Kidney (tissue), 13 donors: ENCODE measurements at regions not wholly inside any gene's neighbourhood (a gene's known extent, or its start where the extent isn't known, plus 50 kb on each side); places are given as distances from the start of the nearest gene placed in this dataset.
A peak's percentile ranks its signal among the peaks of the same experiment; 100 is the strongest.

Experiments
- DNase-seq, 5 donors: peaks; one replicate each; pipeline ENCODE4 v3.0.0-alpha.2; 2013 to 2020
- FAIRE-seq: peaks from 2 replicates; lab custom pipeline; 2012; peaks lifted over from hg19 to GRCh38; lab: Jason Lieb, UNC
- H3K27ac ChIP-seq, 2 donors: one replicate each; pipeline ENCODE4 v1.7.0; 2013; ENCODE audit warnings: low read depth in 2 of 2, low read length in 2 of 2, inconsistent platforms in 1 of 2
- H3K27me3 ChIP-seq: one replicate; pipeline ENCODE4 v1.7.1; 2013; ENCODE audit warnings: low read length, inconsistent platforms; ENCODE audit not compliant: control insufficient read depth, insufficient read depth
- H3K36me3 ChIP-seq, 3 donors: one replicate each; pipeline versions ENCODE4 v1.7.0 to v1.7.1; 2013; ENCODE audit warnings: low read length in 3 of 3, control low read depth in 1 of 3, inconsistent platforms in 1 of 3; ENCODE audit not compliant: insufficient read depth in 3 of 3, control insufficient read depth in 2 of 3
- H3K4me1 ChIP-seq, 3 donors: one replicate each; pipeline versions ENCODE4 v1.7.0 to v1.7.1; 2013; ENCODE audit warnings: low read length in 3 of 3, inconsistent platforms in 1 of 3, low read depth in 1 of 3; ENCODE audit not compliant: control insufficient read depth in 2 of 3, insufficient read depth in 2 of 3
- H3K4me3 ChIP-seq, 3 donors: one replicate each; pipeline versions ENCODE4 v1.7.0 to v1.8.1; 2013; ENCODE audit warnings: low read length in 3 of 3, control low read depth in 1 of 3, inconsistent platforms in 1 of 3
- H3K9ac ChIP-seq, 3 donors: one replicate each; pipeline versions ENCODE4 v1.7.0 to v1.7.1; 2013; ENCODE audit warnings: low read length in 3 of 3, control low read depth in 1 of 3, inconsistent platforms in 1 of 3
- H3K9me3 ChIP-seq, 3 donors: one replicate each; pipeline versions ENCODE4 v1.7.0 to v1.7.1; 2013; ENCODE audit warnings: low read length in 3 of 3, control low read depth in 1 of 3, inconsistent platforms in 1 of 3; ENCODE audit not compliant: control insufficient read depth in 2 of 3, insufficient read depth in 1 of 3
- CTCF ChIP-seq: IDR thresholded peaks from 3 replicates; pipeline ENCODE4 v1.5.1; 2012; ENCODE audit warnings: mild to moderate bottlenecking, moderate library complexity, borderline replicate concordance; ENCODE audit not compliant: insufficient read depth; ENCODE audit errors: extremely low read depth
- intact Hi-C: fragments of 100-400 bp; cut with DNase I; formaldehyde crosslinking; loops from one replicate; pipeline ENCODE4 v1.11.1; 2022
- donor health status: control.
- donor health status: control.
- donor health status: control.
- donor health status: control.
- donor health status: control.
- donor health status: DM: yes; HTN: yes; CAD: no.
- donor health status: Normal renal cell carcinoma (clear cell type).

GRCh38 chr13:107078229-107078765 lies 510.4 kb upstream of the ARGLU1 start:
- peaks cover 0 to 2% (median 0%) of the 10 kb centered on the region in 3 donors for H3K9me3 ChIP-seq
- FAIRE-seq = no peak
- H3K9ac ChIP-seq = no peak overlapping the region
- no peak for DNase-seq
- no peaks in the 10 kb centered on the region for H3K4me1 ChIP-seq
- intact Hi-C loops = no loop called here
- no peak for TF ChIP-seq CTCF
- no peak overlapping the region for H3K4me3 ChIP-seq
- no peak overlapping the region for H3K27ac ChIP-seq
- no peaks in the 10 kb centered on the region for H3K36me3 ChIP-seq
- no peaks in the 10 kb centered on the region for H3K27me3 ChIP-seq

GRCh38 chr13:107076801-107077200 lies 508.9 kb upstream of the ARGLU1 start:
- TF ChIP-seq CTCF = no peak
- Histone ChIP-seq H3K27me3 (no peaks in the 10 kb centered on the region), H3K36me3 (no peaks in the 10 kb centered on the region), H3K9ac (no peak overlapping the region), H3K27ac (no peak overlapping the region), H3K4me1 (no peaks in the 10 kb centered on the region), H3K9me3 (peaks cover 0 to 2% (median 0%) of the 10 kb centered on the region in 3 donors), H3K4me3 (no peak overlapping the region)
- intact Hi-C loops = no loop called here
- FAIRE-seq (no peak), DNase-seq (peak in 2 of 5 donors; percentile 14 to 27)

- no peak for TF ChIP-seq CTCF
- Histone ChIP-seq H3K27ac (no peak overlapping the region), H3K4me3 (no peak overlapping the region), H3K4me1 (no peaks in the 10 kb centered on the region), H3K9me3 (peaks cover 0 to 2% (median 0%) of the 10 kb centered on the region in 3 donors), H3K27me3 (no peaks in the 10 kb centered on the region), H3K36me3 (no peaks in the 10 kb centered on the region), H3K9ac (no peak overlapping the region)
- no peak for FAIRE-seq
- intact Hi-C loops = no loop called here
- no peak for DNase-seq
Measured at GRCh38 chr13:107075576-107075975, 507.6 kb upstream of the ARGLU1 start.

GRCh38 chr13:107070792-107071191 lies 502.9 kb upstream of the ARGLU1 start:
- Histone ChIP-seq H3K9me3 (peaks cover 0 to 2% (median 0%) of the 10 kb centered on the region in 3 donors), H3K4me1 (no peaks in the 10 kb centered on the region), H3K36me3 (no peaks in the 10 kb centered on the region), H3K27me3 (no peaks in the 10 kb centered on the region), H3K9ac (no peak overlapping the region), H3K4me3 (no peak overlapping the region), H3K27ac (no peak overlapping the region)
- TF ChIP-seq CTCF = no peak
- FAIRE-seq (no peak), DNase-seq (no peak)
- intact Hi-C loops = no loop called here
